Glutamatergic neuron (in vitro differentiated cells): ENCODE measurements at regions not wholly inside any gene's neighbourhood (a gene's known extent, or its start where the extent isn't known, plus 50 kb on each side); places are given as distances from the start of the nearest gene placed in this dataset.

Experiments
- DNase-seq: peaks from one replicate; pipeline ENCODE4 v3.0.0; 2022
- H3K27ac Mint-ChIP-seq: one replicate; pipeline ENCODE4 v1.8.0; 2020; ENCODE audit warnings: mild to moderate bottlenecking, mixed read lengths, inconsistent platforms; ENCODE audit not compliant: unreplicated experiment
- H3K27me3 Mint-ChIP-seq: one replicate; pipeline ENCODE4 v1.8.0; 2020; ENCODE audit warnings: mild to moderate bottlenecking, moderate library complexity, mixed read lengths, inconsistent platforms; ENCODE audit not compliant: unreplicated experiment
- H3K36me3 Mint-ChIP-seq: one replicate; pipeline ENCODE4 v1.8.0; 2020; ENCODE audit warnings: mild to moderate bottlenecking, mixed read lengths, inconsistent platforms; ENCODE audit not compliant: unreplicated experiment
- H3K4me1 Mint-ChIP-seq: one replicate; pipeline ENCODE4 v1.8.0; 2020; ENCODE audit warnings: mild to moderate bottlenecking, low read depth, mixed read lengths, inconsistent platforms; ENCODE audit not compliant: unreplicated experiment
- H3K4me3 Mint-ChIP-seq: one replicate; pipeline ENCODE4 v1.8.0; 2020; ENCODE audit warnings: mild to moderate bottlenecking, mixed read lengths, inconsistent platforms; ENCODE audit not compliant: unreplicated experiment
- H3K9me3 Mint-ChIP-seq: one replicate; pipeline ENCODE4 v1.8.0; 2020; ENCODE audit warnings: mild to moderate bottlenecking, moderate library complexity, mixed read lengths, inconsistent platforms; ENCODE audit not compliant: unreplicated experiment
- CTCF ChIP-seq: fragments of 200-600 bp; sonication (generic); IDR thresholded peaks from one replicate; pipeline ENCODE4 v1.5.0; 2021; ENCODE audit not compliant: partially characterized antibody, unreplicated experiment

GRCh38 chr20:1798982-1799381 lies 96.2 kb upstream of the SIRPA start:
- H3K4me3 Mint-ChIP-seq: no peak overlapping the region
- no peaks in the 10 kb centered on the region for H3K36me3 Mint-ChIP-seq
- TF ChIP-seq CTCF: no peak
- H3K27ac Mint-ChIP-seq: no peak overlapping the region
- peaks cover 10% of the 10 kb centered on the region for H3K4me1 Mint-ChIP-seq
- no peak for DNase-seq
- H3K27me3 Mint-ChIP-seq: peaks cover 4% of the 10 kb centered on the region
- H3K9me3 Mint-ChIP-seq: peaks cover 4% of the 10 kb centered on the region

- Mint-ChIP-seq H3K4me1 (no peaks in the 10 kb centered on the region), H3K4me3 (no peak overlapping the region), H3K9me3 (peaks cover 1% of the 10 kb centered on the region), H3K27me3 (no peaks in the 10 kb centered on the region), H3K27ac (no peak overlapping the region), H3K36me3 (no peaks in the 10 kb centered on the region)
- no peak for TF ChIP-seq CTCF
- DNase-seq: no peak
Measured at GRCh38 chr20:1793821-1794220, 101.4 kb upstream of the SIRPA start.

- no peak for TF ChIP-seq CTCF
- H3K27ac Mint-ChIP-seq: no peak overlapping the region
- no peaks in the 10 kb centered on the region for H3K27me3 Mint-ChIP-seq
- H3K9me3 Mint-ChIP-seq: no peaks in the 10 kb centered on the region
- no peak for DNase-seq
- H3K36me3 Mint-ChIP-seq: no peaks in the 10 kb centered on the region
- H3K4me1 Mint-ChIP-seq: no peaks in the 10 kb centered on the region
- no peak overlapping the region for H3K4me3 Mint-ChIP-seq
Measured at GRCh38 chr20:1792274-1792673, 102.9 kb upstream of the SIRPA start.

- H3K4me3 Mint-ChIP-seq: no peak overlapping the region
- DNase-seq: no peak
- no peak for TF ChIP-seq CTCF
Measured at GRCh38 chr20:1790386-1790785, 104.8 kb upstream of the SIRPA start.

GRCh38 chr20:1788044-1788443 lies 107.2 kb upstream of the SIRPA start:
- no peak for DNase-seq

More at GRCh38 chr20:1790386-1790785, 104.8 kb upstream of the SIRPA start:
- Mint-ChIP-seq H3K4me1 (no peaks in the 10 kb centered on the region), H3K9me3 (no peaks in the 10 kb centered on the region), H3K36me3 (no peaks in the 10 kb centered on the region), H3K27ac (no peak overlapping the region), H3K27me3 (peaks cover 2% of the 10 kb centered on the region)

More at GRCh38 chr20:1788044-1788443, 107.2 kb upstream of the SIRPA start:
- Mint-ChIP-seq H3K4me3 (no peak overlapping the region), H3K9me3 (no peaks in the 10 kb centered on the region), H3K4me1 (no peaks in the 10 kb centered on the region), H3K36me3 (no peaks in the 10 kb centered on the region), H3K27me3 (peaks cover 2% of the 10 kb centered on the region), H3K27ac (no peak overlapping the region)
- no peak for TF ChIP-seq CTCF
